Subcutaneous abdominal adipose tissue (tissue), 5 donors: ENCODE measurements at regions not wholly inside any gene's neighbourhood (a gene's known extent, or its start where the extent isn't known, plus 50 kb on each side); places are given as distances from the start of the nearest gene placed in this dataset.

Experiments used
- H3K27ac ChIP-seq: one replicate; pipeline ENCODE4 v1.7.0; 2013; ENCODE audit warnings: low read depth, mild to moderate bottlenecking, inconsistent platforms, low read length, moderate library complexity
- H3K27me3 ChIP-seq, 5 donors: one replicate each; pipeline ENCODE4 v1.7.0; 2013; ENCODE audit warnings: low read length in 5 of 5, inconsistent platforms in 1 of 5; ENCODE audit not compliant: control insufficient read depth in 5 of 5, insufficient read depth in 4 of 5
- H3K36me3 ChIP-seq, 5 donors: one replicate each; pipeline ENCODE4 v1.7.0; 2013; ENCODE audit warnings: low read length in 5 of 5; ENCODE audit not compliant: control insufficient read depth in 5 of 5, insufficient read depth in 5 of 5
- H3K4me1 ChIP-seq, 5 donors: one replicate each; pipeline ENCODE4 v1.7.0; 2013; ENCODE audit warnings: low read length in 5 of 5, mild to moderate bottlenecking in 3 of 5, moderate library complexity in 1 of 5; ENCODE audit not compliant: control insufficient read depth in 5 of 5, insufficient read depth in 5 of 5
- H3K4me3 ChIP-seq, 5 donors: one replicate each; pipeline ENCODE4 v1.7.0; 2013; ENCODE audit warnings: low read length in 5 of 5, low read depth in 1 of 5
- H3K9ac ChIP-seq, 5 donors: one replicate each; pipeline ENCODE4 v1.7.0; 2013; ENCODE audit warnings: low read length in 5 of 5, mild to moderate bottlenecking in 4 of 5, moderate library complexity in 3 of 5
- H3K9me3 ChIP-seq, 5 donors: one replicate each; pipeline ENCODE4 v1.7.0; 2013; ENCODE audit warnings: low read length in 5 of 5; ENCODE audit not compliant: control insufficient read depth in 5 of 5
- donor health status: healthy.
- donor health status: healthy.
- donor health status: healthy.
- donor health status: healthy.
- donor health status: healthy.

- Histone ChIP-seq H3K4me1 (peaks cover 0 to 13% (median 4%) of the 10 kb centered on the region in 5 donors), H3K27ac (no peak overlapping the region), H3K27me3 (peaks cover 0 to 3% (median 0%) of the 10 kb centered on the region in 5 donors), H3K4me3 (no peak overlapping the region), H3K9me3 (peaks cover 0 to 5% (median 0%) of the 10 kb centered on the region in 5 donors), H3K36me3 (no peaks in the 10 kb centered on the region), H3K9ac (no peak overlapping the region)
Measured at GRCh38 chr3:72158639-72159326, 373.8 kb upstream of the PROK2 start.

GRCh38 chr3:72157748-72158638, 373.0 kb upstream of the PROK2 start:
- Histone ChIP-seq H3K4me3 (no peak overlapping the region), H3K36me3 (no peaks in the 10 kb centered on the region), H3K9me3 (peaks cover 0 to 5% (median 0%) of the 10 kb centered on the region in 5 donors), H3K27me3 (peaks cover 0 to 3% (median 0%) of the 10 kb centered on the region in 5 donors), H3K4me1 (peaks cover 0 to 18% (median 8%) of the 10 kb centered on the region in 5 donors), H3K9ac (no peak overlapping the region), H3K27ac (no peak overlapping the region)

GRCh38 chr3:72155391-72156064, 370.6 kb upstream of the PROK2 start:
- Histone ChIP-seq H3K36me3 (no peaks in the 10 kb centered on the region), H3K4me1 (peaks cover 0 to 29% (median 16%) of the 10 kb centered on the region in 5 donors), H3K27ac (peak overlapping the region; percentile 54), H3K27me3 (peaks cover 0 to 3% (median 0%) of the 10 kb centered on the region in 5 donors), H3K9me3 (peaks cover 0 to 5% (median 0%) of the 10 kb centered on the region in 5 donors), H3K9ac (no peak overlapping the region), H3K4me3 (no peak overlapping the region)

GRCh38 chr3:72154391-72155335, 369.7 kb upstream of the PROK2 start:
- no peak overlapping the region for H3K9ac ChIP-seq

GRCh38 chr3:72153477-72154314, 368.7 kb upstream of the PROK2 start:
- H3K9me3 ChIP-seq, result peaks cover 0 to 5% (median 0%) of the 10 kb centered on the region in 5 donors
- peaks cover 0 to 29% (median 16%) of the 10 kb centered on the region in 5 donors for H3K4me1 ChIP-seq
- H3K9ac ChIP-seq, result no peak overlapping the region
- no peak overlapping the region for H3K27ac ChIP-seq
- no peaks in the 10 kb centered on the region for H3K36me3 ChIP-seq
- peak overlapping the region in 1 of 5 donors; percentile 53 for H3K4me3 ChIP-seq
- peaks cover 0 to 3% (median 0%) of the 10 kb centered on the region in 5 donors for H3K27me3 ChIP-seq

More at GRCh38 chr3:72154391-72155335, 369.7 kb upstream of the PROK2 start:
- no peaks in the 10 kb centered on the region for H3K36me3 ChIP-seq
- peaks cover 0 to 3% (median 0%) of the 10 kb centered on the region in 5 donors for H3K27me3 ChIP-seq
- H3K9me3 ChIP-seq, result peaks cover 0 to 5% (median 0%) of the 10 kb centered on the region in 5 donors
- no peak overlapping the region for H3K4me3 ChIP-seq
- H3K27ac ChIP-seq, result peak overlapping the region; percentile 54
- peaks cover 0 to 29% (median 16%) of the 10 kb centered on the region in 5 donors for H3K4me1 ChIP-seq

- Histone ChIP-seq H3K4me1 (peaks cover 0 to 29% (median 16%) of the 10 kb centered on the region in 5 donors), H3K27ac (no peak overlapping the region), H3K9ac (peak overlapping the region in 1 of 5 donors; percentile 25), H3K4me3 (peak overlapping the region; percentile 29 to 59 (median 43)), H3K36me3 (no peaks in the 10 kb centered on the region), H3K27me3 (no peaks in the 10 kb centered on the region), H3K9me3 (peaks cover 0 to 5% (median 0%) of the 10 kb centered on the region in 5 donors)
Measured at GRCh38 chr3:72152551-72153476, 367.9 kb upstream of the PROK2 start.

GRCh38 chr3:72151465-72152238, 366.7 kb upstream of the PROK2 start:
- peaks cover 0 to 5% (median 0%) of the 10 kb centered on the region in 5 donors for H3K9me3 ChIP-seq
- no peaks in the 10 kb centered on the region for H3K36me3 ChIP-seq
- no peak overlapping the region for H3K27ac ChIP-seq
- no peak overlapping the region for H3K9ac ChIP-seq
- peaks cover 0 to 29% (median 16%) of the 10 kb centered on the region in 5 donors for H3K4me1 ChIP-seq
- no peaks in the 10 kb centered on the region for H3K27me3 ChIP-seq
- H3K4me3 ChIP-seq, result no peak overlapping the region
